Astrocyte (in vitro differentiated cells and primary cell): ENCODE measurements at regions not wholly inside any gene's neighbourhood (a gene's known extent, or its start where the extent isn't known, plus 50 kb on each side); places are given as distances from the start of the nearest gene placed in this dataset.

Experiments used
- EZH2 ChIP-seq: IDR thresholded peaks from 2 replicates; pipeline ENCODE4 v1.6.1; 2012; ENCODE audit warnings: mild to moderate bottlenecking, low read length, inconsistent platforms; ENCODE audit not compliant: insufficient read depth
- TF ChIP-seq, protein P1 (sequence below): IDR thresholded peaks from 2 replicates; pipeline ENCODE4 v1.5.1; 2011; ENCODE audit warnings: low read depth, mild to moderate bottlenecking, inconsistent platforms, low read length, moderate library complexity; ENCODE audit not compliant: insufficient read depth

DNA sequence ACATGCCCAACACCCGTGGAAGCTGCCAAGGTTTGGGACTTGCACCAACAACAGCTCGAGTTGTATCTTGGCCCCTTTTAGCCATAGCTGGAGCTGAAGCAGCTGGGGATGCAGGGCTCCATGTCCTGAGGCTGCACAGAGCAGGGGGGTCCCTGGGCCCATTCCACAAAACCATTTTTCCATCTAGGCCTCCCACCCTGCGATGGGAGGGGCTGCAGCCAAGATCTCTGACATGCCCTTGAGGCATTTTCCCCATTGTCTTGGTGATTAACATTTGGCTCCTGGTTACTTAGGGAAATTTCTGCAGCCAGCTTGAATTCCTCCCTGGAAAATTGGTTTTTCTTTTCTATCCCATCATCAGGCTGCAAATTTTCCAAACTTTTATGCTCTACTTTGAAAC, 637.8 kb upstream of the VSTM2A start:
- TF ChIP-seq, protein P1, sequence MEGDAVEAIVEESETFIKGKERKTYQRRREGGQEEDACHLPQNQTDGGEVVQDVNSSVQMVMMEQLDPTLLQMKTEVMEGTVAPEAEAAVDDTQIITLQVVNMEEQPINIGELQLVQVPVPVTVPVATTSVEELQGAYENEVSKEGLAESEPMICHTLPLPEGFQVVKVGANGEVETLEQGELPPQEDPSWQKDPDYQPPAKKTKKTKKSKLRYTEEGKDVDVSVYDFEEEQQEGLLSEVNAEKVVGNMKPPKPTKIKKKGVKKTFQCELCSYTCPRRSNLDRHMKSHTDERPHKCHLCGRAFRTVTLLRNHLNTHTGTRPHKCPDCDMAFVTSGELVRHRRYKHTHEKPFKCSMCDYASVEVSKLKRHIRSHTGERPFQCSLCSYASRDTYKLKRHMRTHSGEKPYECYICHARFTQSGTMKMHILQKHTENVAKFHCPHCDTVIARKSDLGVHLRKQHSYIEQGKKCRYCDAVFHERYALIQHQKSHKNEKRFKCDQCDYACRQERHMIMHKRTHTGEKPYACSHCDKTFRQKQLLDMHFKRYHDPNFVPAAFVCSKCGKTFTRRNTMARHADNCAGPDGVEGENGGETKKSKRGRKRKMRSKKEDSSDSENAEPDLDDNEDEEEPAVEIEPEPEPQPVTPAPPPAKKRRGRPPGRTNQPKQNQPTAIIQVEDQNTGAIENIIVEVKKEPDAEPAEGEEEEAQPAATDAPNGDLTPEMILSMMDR: no peak
- no peak for TF ChIP-seq EZH2
